Kidney epithelial cell (primary cell): ENCODE measurements at regions not wholly inside any gene's neighbourhood (a gene's known extent, or its start where the extent isn't known, plus 50 kb on each side); places are given as distances from the start of the nearest gene placed in this dataset.

Experiments used
- DNase-seq: peaks from one replicate; pipeline ENCODE4 v3.0.0-alpha.2; 2010; ENCODE audit warnings: low read depth
- H3K27me3 ChIP-seq: 2 replicates; pipeline ENCODE4 v1.6.0; 2011; ENCODE audit warnings: low read length; ENCODE audit not compliant: control insufficient read depth, insufficient read depth
- H3K36me3 ChIP-seq: 2 replicates; pipeline ENCODE4 v1.5.1; 2011; ENCODE audit warnings: low read length; ENCODE audit not compliant: control insufficient read depth, insufficient read depth
- H3K4me3 ChIP-seq: 2 replicates; pipeline ENCODE4 v1.5.1; 2011; ENCODE audit warnings: low read depth, mild to moderate bottlenecking, control low read depth, low read length
- CTCF ChIP-seq: IDR thresholded peaks from 2 replicates; pipeline ENCODE4 v1.5.1; 2011; ENCODE audit warnings: mild to moderate bottlenecking, moderate library complexity, low read length, control low read depth, inconsistent platforms; ENCODE audit not compliant: insufficient read depth, poor library complexity, severe bottlenecking

- no peak for DNase-seq
- H3K36me3 ChIP-seq = no peaks in the 10 kb centered on the region
- no peaks in the 10 kb centered on the region for H3K27me3 ChIP-seq
- H3K4me3 ChIP-seq = no peak overlapping the region
- no peak for TF ChIP-seq CTCF
These were observed 96.8 kb downstream of the TUSC7 start for GRCh38 chr3:116806351-116806750.

GRCh38 chr3:116808725-116809124 is 99.1 kb downstream of the TUSC7 start:
- H3K4me3 ChIP-seq = no peak overlapping the region
- H3K36me3 ChIP-seq = no peaks in the 10 kb centered on the region
- TF ChIP-seq CTCF = no peak
- DNase-seq = no peak
- no peaks in the 10 kb centered on the region for H3K27me3 ChIP-seq

GRCh38 chr3:116809208-116809607 is 99.6 kb downstream of the TUSC7 start:
- no peaks in the 10 kb centered on the region for H3K36me3 ChIP-seq
- DNase-seq = no peak
- H3K27me3 ChIP-seq = no peaks in the 10 kb centered on the region
- no peak for TF ChIP-seq CTCF
- H3K4me3 ChIP-seq = no peak overlapping the region

GRCh38 chr3:116811754-116812153 is 102.2 kb downstream of the TUSC7 start:
- H3K4me3 ChIP-seq = no peak overlapping the region
- no peak for TF ChIP-seq CTCF
- no peaks in the 10 kb centered on the region for H3K36me3 ChIP-seq
- H3K27me3 ChIP-seq = no peaks in the 10 kb centered on the region
- no peak for DNase-seq

- TF ChIP-seq CTCF = no peak
- H3K36me3 ChIP-seq = no peaks in the 10 kb centered on the region
- no peaks in the 10 kb centered on the region for H3K27me3 ChIP-seq
- DNase-seq = no peak
- no peak overlapping the region for H3K4me3 ChIP-seq
These were observed 103.4 kb downstream of the TUSC7 start for GRCh38 chr3:116812949-116813348.

- no peak for DNase-seq
- Histone ChIP-seq H3K4me3 (no peak overlapping the region), H3K27me3 (no peaks in the 10 kb centered on the region), H3K36me3 (no peaks in the 10 kb centered on the region)
- TF ChIP-seq CTCF = no peak
These were observed 105.7 kb downstream of the TUSC7 start for GRCh38 chr3:116815321-116815720.
